ENCODE measurements at regions not wholly inside any gene's neighbourhood (a gene's known extent, or its start where the extent isn't known, plus 50 kb on each side); places are given as distances from the start of the nearest gene placed in this dataset.

- Histone ChIP-seq H3K27ac (ENCODE audit: low read length) (no peak overlapping the region), H3F3A (ENCODE audit: insufficient read depth, low read length, poor library complexity, severe bottlenecking) (no peaks in the 10 kb centered on the region)
Measured at GRCh38 chr19:29318581-29318980, 105.6 kb upstream of the UQCRFS1 start.

GRCh38 chr19:29320086-29320485, 107.1 kb upstream of the UQCRFS1 start:
- no peaks in the 10 kb centered on the region for H3F3A ChIP-seq (ENCODE audit: insufficient read depth, low read length, poor library complexity, severe bottlenecking)
- no peaks in the 10 kb centered on the region for H3K79me2 ChIP-seq (replicated peaks; ENCODE audit: insufficient read depth, low read length)
- H3K27ac ChIP-seq (ENCODE audit: low read length): peak overlapping the region; percentile 19
- no peak overlapping the region for H3K4me3 ChIP-seq (ENCODE audit: low read length)
- H3K36me3 ChIP-seq (ENCODE audit: insufficient read depth, low read length): no peaks in the 10 kb centered on the region
- no peaks in the 10 kb centered on the region for H3K9me2 ChIP-seq (ENCODE audit: insufficient read depth, low read length)
- no peaks in the 10 kb centered on the region for H3K9me3 ChIP-seq (ENCODE audit: low read length)
- H3K9ac ChIP-seq (ENCODE audit: low read length): no peak overlapping the region
- H4K20me1 ChIP-seq (ENCODE audit: insufficient read depth): no peaks in the 10 kb centered on the region
- H3K4me2 ChIP-seq (ENCODE audit: low read length): no peak overlapping the region
- no peaks in the 10 kb centered on the region for H3K27me3 ChIP-seq (ENCODE audit: insufficient read depth, low read depth, low read length)
- H2AFZ ChIP-seq (ENCODE audit: low read depth, low read length): no peak overlapping the region
- TF ChIP-seq RAD21 (conservative IDR thresholded peaks at IDR 0.05) (no peak), TAF1 (IDR thresholded peaks at IDR 0.05; ENCODE audit: low read depth) (no peak), POLR2AphosphoS5 (IDR thresholded peaks at IDR 0.05) (no peak), MXI1 (conservative IDR thresholded peaks at IDR 0.05; ENCODE audit: poor library complexity, severe bottlenecking) (no peak), CTCF (IDR thresholded peaks at IDR 0.05; ENCODE audit: poor library complexity, severe bottlenecking) (no peak), SMC3 (conservative IDR thresholded peaks at IDR 0.05; ENCODE audit: poor library complexity) (no peak), REST (IDR thresholded peaks at IDR 0.05; ENCODE audit: borderline replicate concordance) (no peak), EP300 (conservative IDR thresholded peaks at IDR 0.05; ENCODE audit: poor library complexity, severe bottlenecking) (no peak)

More at GRCh38 chr19:29318581-29318980, 105.6 kb upstream of the UQCRFS1 start:
- Histone ChIP-seq H4K20me1 (ENCODE audit: insufficient read depth) (no peaks in the 10 kb centered on the region), H3K9me3 (ENCODE audit: low read length) (no peaks in the 10 kb centered on the region), H3K79me2 (replicated peaks; ENCODE audit: insufficient read depth, low read length) (no peaks in the 10 kb centered on the region), H3K4me2 (ENCODE audit: low read length) (no peak overlapping the region), H3K4me3 (ENCODE audit: low read length) (no peak overlapping the region), H3K27me3 (ENCODE audit: insufficient read depth, low read depth, low read length) (no peaks in the 10 kb centered on the region), H3K9ac (ENCODE audit: low read length) (no peak overlapping the region), H3K9me2 (ENCODE audit: insufficient read depth, low read length) (no peaks in the 10 kb centered on the region), H2AFZ (ENCODE audit: low read depth, low read length) (no peak overlapping the region), H3K36me3 (ENCODE audit: insufficient read depth, low read length) (no peaks in the 10 kb centered on the region)
- TF ChIP-seq EZH2 (IDR thresholded peaks at IDR 0.05; ENCODE audit: borderline replicate concordance, insufficient read depth, low read length, poor library complexity, severe bottlenecking): no peak
- TF ChIP-seq RAD21 (conservative IDR thresholded peaks at IDR 0.05): no peak
- no peak for TF ChIP-seq CTCF (IDR thresholded peaks at IDR 0.05; ENCODE audit: poor library complexity, severe bottlenecking)
- TF ChIP-seq SMC3 (conservative IDR thresholded peaks at IDR 0.05; ENCODE audit: poor library complexity): no peak
- TF ChIP-seq POLR2AphosphoS5 (IDR thresholded peaks at IDR 0.05): no peak
- no peak for TF ChIP-seq MXI1 (conservative IDR thresholded peaks at IDR 0.05; ENCODE audit: poor library complexity, severe bottlenecking)
- TF ChIP-seq REST (IDR thresholded peaks at IDR 0.05; ENCODE audit: borderline replicate concordance): no peak

Data from neural cell (in vitro differentiated cells).